ENCODE measurements at regions not wholly inside any gene's neighbourhood (a gene's known extent, or its start where the extent isn't known, plus 50 kb on each side); places are given as distances from the start of the nearest gene placed in this dataset.

DNA sequence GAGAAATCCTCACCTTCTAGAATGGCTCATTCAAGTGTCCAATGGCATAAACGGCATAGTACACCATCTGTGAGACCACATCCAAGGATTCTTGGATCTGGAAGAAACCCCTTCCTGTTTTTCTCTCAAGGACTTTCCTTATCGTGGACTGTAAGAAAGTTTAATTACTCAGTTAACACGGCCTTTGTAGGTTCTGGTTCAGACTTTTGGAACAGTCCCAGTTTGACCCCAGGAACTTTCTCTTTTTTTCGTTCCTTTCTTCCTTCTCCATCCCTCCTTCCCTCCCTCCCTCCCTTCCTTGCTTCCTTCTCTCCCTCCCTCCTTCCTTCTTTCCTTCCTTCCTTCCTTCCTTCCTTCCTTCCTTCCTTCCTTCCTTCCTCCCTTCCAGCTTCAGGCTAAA lies 343.5 kb upstream of the SMIM31 start (continued):
- no peak for TF ChIP-seq ZNF317 (CRISPR knock-in tag; IDR thresholded peaks at IDR 0.05; ENCODE audit: borderline replicate concordance, low read depth)
- TF ChIP-seq, protein P1, sequence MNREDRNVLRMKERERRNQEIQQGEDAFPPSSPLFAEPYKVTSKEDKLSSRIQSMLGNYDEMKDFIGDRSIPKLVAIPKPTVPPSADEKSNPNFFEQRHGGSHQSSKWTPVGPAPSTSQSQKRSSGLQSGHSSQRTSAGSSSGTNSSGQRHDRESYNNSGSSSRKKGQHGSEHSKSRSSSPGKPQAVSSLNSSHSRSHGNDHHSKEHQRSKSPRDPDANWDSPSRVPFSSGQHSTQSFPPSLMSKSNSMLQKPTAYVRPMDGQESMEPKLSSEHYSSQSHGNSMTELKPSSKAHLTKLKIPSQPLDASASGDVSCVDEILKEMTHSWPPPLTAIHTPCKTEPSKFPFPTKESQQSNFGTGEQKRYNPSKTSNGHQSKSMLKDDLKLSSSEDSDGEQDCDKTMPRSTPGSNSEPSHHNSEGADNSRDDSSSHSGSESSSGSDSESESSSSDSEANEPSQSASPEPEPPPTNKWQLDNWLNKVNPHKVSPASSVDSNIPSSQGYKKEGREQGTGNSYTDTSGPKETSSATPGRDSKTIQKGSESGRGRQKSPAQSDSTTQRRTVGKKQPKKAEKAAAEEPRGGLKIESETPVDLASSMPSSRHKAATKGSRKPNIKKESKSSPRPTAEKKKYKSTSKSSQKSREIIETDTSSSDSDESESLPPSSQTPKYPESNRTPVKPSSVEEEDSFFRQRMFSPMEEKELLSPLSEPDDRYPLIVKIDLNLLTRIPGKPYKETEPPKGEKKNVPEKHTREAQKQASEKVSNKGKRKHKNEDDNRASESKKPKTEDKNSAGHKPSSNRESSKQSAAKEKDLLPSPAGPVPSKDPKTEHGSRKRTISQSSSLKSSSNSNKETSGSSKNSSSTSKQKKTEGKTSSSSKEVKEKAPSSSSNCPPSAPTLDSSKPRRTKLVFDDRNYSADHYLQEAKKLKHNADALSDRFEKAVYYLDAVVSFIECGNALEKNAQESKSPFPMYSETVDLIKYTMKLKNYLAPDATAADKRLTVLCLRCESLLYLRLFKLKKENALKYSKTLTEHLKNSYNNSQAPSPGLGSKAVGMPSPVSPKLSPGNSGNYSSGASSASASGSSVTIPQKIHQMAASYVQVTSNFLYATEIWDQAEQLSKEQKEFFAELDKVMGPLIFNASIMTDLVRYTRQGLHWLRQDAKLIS (CRISPR knock-in tag; IDR thresholded peaks at IDR 0.05; ENCODE audit: borderline replicate concordance): no peak
- TF ChIP-seq JUN (CRISPR knock-in tag; IDR thresholded peaks at IDR 0.05): no peak
- TF ChIP-seq, protein P2, sequence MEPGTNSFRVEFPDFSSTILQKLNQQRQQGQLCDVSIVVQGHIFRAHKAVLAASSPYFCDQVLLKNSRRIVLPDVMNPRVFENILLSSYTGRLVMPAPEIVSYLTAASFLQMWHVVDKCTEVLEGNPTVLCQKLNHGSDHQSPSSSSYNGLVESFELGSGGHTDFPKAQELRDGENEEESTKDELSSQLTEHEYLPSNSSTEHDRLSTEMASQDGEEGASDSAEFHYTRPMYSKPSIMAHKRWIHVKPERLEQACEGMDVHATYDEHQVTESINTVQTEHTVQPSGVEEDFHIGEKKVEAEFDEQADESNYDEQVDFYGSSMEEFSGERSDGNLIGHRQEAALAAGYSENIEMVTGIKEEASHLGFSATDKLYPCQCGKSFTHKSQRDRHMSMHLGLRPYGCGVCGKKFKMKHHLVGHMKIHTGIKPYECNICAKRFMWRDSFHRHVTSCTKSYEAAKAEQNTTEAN (CRISPR knock-in tag; IDR thresholded peaks at IDR 0.05): no peak
- no peak for TF ChIP-seq GRHL2 (CRISPR knock-in tag; IDR thresholded peaks at IDR 0.05; ENCODE audit: insufficient replicate concordance, severe bottlenecking)
- TF ChIP-seq ZNF423 (CRISPR knock-in tag; IDR thresholded peaks at IDR 0.05): no peak
- TF ChIP-seq, protein P3, sequence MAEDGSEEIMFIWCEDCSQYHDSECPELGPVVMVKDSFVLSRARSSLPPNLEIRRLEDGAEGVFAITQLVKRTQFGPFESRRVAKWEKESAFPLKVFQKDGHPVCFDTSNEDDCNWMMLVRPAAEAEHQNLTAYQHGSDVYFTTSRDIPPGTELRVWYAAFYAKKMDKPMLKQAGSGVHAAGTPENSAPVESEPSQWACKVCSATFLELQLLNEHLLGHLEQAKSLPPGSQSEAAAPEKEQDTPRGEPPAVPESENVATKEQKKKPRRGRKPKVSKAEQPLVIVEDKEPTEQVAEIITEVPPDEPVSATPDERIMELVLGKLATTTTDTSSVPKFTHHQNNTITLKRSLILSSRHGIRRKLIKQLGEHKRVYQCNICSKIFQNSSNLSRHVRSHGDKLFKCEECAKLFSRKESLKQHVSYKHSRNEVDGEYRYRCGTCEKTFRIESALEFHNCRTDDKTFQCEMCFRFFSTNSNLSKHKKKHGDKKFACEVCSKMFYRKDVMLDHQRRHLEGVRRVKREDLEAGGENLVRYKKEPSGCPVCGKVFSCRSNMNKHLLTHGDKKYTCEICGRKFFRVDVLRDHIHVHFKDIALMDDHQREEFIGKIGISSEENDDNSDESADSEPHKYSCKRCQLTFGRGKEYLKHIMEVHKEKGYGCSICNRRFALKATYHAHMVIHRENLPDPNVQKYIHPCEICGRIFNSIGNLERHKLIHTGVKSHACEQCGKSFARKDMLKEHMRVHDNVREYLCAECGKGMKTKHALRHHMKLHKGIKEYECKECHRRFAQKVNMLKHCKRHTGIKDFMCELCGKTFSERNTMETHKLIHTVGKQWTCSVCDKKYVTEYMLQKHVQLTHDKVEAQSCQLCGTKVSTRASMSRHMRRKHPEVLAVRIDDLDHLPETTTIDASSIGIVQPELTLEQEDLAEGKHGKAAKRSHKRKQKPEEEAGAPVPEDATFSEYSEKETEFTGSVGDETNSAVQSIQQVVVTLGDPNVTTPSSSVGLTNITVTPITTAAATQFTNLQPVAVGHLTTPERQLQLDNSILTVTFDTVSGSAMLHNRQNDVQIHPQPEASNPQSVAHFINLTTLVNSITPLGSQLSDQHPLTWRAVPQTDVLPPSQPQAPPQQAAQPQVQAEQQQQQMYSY (CRISPR knock-in tag; IDR thresholded peaks at IDR 0.05): no peak
- TF ChIP-seq ZNF219 (CRISPR knock-in tag; IDR thresholded peaks at IDR 0.05; ENCODE audit: borderline replicate concordance): no peak
- TF ChIP-seq EMX1 (CRISPR knock-in tag; IDR thresholded peaks at IDR 0.05): no peak
- no peak for TF ChIP-seq IRF2 (CRISPR knock-in tag; IDR thresholded peaks at IDR 0.05; ENCODE audit: borderline replicate concordance, low read depth)

DNA sequence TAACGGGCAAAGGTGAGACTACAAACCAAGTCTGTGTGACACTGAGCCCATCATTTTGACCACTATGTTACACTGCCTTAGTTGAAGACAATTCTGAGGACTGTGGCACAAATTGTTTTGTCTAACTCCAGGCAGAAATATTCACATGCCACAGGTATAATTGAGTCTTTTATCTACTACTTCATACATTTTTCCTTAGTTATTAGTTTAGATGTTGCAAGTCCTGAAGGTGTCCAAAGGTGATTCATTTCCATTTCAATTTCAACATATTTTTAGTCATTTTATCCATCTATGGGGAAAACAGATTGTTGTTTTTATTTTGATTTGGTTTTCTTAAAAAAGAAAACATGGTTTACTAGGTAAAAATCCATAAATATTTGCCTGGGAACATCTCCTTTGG lies 341.7 kb upstream of the SMIM31 start:
- Mint-ChIP-seq H3K36me3 (no peaks in the 10 kb centered on the region), H3K4me3 (no peak overlapping the region), H3K27ac (no peak overlapping the region), H3K4me1 (no peaks in the 10 kb centered on the region), H3K9me3 (peaks cover 9% of the 10 kb centered on the region), H3K27me3 (ENCODE audit: low read depth) (no peaks in the 10 kb centered on the region)
- DNase-seq (ENCODE audit: low spot score) (no peak), ATAC-seq (no peak)
- TF ChIP-seq ESRRA (CRISPR knock-in tag; IDR thresholded peaks at IDR 0.05; ENCODE audit: borderline replicate concordance) (no peak), NR1H2 (CRISPR knock-in tag; IDR thresholded peaks at IDR 0.05) (no peak), MXD4 (CRISPR knock-in tag; IDR thresholded peaks at IDR 0.05; ENCODE audit: borderline replicate concordance) (no peak), SP1 (CRISPR knock-in tag; conservative IDR thresholded peaks at IDR 0.05) (no peak), NFYB (CRISPR knock-in tag; conservative IDR thresholded peaks at IDR 0.05; ENCODE audit: low read depth) (no peak)
- TF ChIP-seq, protein P4, sequence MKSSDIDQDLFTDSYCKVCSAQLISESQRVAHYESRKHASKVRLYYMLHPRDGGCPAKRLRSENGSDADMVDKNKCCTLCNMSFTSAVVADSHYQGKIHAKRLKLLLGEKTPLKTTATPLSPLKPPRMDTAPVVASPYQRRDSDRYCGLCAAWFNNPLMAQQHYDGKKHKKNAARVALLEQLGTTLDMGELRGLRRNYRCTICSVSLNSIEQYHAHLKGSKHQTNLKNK (CRISPR knock-in tag; IDR thresholded peaks at IDR 0.05): no peak
- TF ChIP-seq, protein P5, sequence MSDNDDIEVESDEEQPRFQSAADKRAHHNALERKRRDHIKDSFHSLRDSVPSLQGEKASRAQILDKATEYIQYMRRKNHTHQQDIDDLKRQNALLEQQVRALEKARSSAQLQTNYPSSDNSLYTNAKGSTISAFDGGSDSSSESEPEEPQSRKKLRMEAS (CRISPR knock-in tag; IDR thresholded peaks at IDR 0.05): no peak
- CTCF ChIA-PET: no interaction called here
- POLR2A ChIA-PET: no interaction called here

Measured in WTC11 (cell line).